ENCODE measurements at regions not wholly inside any gene's neighbourhood (a gene's known extent, or its start where the extent isn't known, plus 50 kb on each side); places are given as distances from the start of the nearest gene placed in this dataset.
"Not testable (repeated sequence)": the region's sequence is repeated elsewhere in the genome, so short reads cannot be mapped to it uniquely, and the experiment has no call there.

DNA sequence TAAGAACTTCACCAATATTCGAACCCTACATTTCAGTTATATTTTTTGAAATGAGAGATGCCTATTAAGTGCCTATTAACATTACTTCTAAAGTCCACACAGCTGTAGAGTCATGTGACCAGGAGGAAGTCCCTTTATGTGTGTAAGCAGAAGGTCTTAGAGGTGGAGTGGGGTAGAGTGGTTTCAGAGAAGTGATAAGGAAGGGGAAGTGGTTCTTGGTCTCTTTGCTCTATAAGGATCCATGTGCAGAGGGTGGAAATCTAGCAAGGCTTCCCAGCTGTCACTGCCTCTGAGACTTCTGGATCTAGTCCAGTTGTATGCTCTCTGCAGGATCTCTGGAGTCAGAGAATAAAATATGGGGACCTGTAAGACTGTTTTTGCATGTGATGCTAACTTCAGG is 673.9 kb downstream of the FLRT2 start:
- no peak for DNase-seq (ENCODE audit: low read depth)

- DNase-seq (ENCODE audit: low read depth), result no peak
Observed at GRCh38 chr14:86196471-86196870, 666.5 kb downstream of the FLRT2 start.

DNA sequence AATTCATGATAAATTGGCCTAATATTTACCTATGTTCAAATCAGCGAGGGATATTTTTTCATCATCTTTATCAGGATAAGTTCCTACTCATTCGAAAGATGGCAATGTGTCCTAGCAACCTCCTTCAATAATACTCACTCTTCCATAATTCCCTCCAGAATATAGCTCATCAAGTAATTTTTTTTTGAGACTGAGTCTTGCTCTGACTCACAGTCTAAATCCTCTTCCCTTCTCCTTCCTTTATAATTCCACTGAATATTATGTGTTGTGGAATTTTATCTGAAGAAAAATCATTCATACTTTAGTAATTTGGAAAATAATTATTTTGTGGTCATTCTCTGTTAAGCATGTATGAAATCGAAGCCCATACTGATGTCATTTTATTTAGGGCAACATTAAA is 663.8 kb downstream of the FLRT2 start:
- DNase-seq (ENCODE audit: low read depth), result no peak

GRCh38 chr14:86179980-86180379 is 650.0 kb downstream of the FLRT2 start:
- DNase-seq (ENCODE audit: low read depth), result no peak

DNA sequence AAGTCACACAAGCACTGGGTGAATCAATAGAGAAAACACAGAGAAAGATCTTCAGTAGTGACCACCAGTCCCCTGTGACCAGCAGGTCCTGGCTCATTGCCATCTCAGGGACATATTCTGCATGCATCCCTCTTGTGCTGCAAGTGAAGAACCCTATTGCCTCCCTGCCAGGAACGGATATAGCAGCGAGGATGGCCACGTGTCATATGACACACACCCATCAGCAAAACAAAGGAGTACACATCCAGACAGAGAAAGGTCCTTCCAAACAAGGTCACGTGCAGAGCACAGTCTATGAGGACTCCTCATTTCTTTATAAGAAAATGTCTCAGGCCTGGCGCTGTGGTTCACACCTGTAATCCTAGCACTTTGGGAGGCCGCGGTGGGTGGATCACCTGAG is 638.4 kb downstream of the FLRT2 start:
- DNase-seq (ENCODE audit: low read depth), result no peak

DNA sequence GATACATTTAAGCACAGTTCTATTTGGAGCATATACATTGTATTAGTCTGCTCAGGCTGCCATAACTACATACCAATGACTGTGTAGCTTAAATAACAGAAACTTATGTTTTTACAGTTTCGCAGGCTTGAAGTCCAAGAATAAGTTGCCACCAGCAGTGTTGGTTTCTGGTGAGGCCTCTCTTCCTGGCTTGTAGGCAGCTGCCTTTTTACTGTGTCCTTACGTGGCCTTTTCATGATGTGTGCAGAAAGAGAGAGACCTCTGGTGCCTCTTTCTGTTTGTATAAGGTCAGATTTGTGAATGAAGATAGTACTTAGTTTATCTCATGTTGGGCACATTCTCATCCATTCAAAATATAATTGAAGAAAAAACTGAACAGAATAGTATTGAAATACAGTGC is 636.6 kb downstream of the FLRT2 start:
- no peak for DNase-seq (ENCODE audit: low read depth)

DNA sequence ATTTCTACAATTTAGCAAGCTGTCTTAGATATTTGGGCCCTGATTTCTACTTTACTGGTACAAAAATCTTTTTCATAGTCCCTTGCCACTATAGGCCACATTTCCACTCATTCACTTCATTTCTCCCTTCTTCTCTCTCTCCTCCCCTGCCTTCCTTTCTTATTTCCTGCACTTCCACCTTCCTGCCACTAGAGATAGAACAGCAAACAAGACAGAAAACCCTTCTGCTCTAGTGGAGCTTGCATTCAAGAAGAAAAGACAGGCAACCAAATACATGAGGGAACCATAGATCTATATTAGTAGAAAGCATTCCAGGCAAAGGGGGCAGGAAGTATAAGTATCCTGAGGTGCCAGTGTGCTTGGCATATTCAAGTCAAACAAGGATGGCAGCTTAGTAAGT is 623.5 kb downstream of the FLRT2 start:
- DNase-seq (ENCODE audit: low read depth), result no peak

GRCh38 chr14:86143248-86143647 is 613.3 kb downstream of the FLRT2 start:
- no peak for DNase-seq (ENCODE audit: low read depth)

DNA sequence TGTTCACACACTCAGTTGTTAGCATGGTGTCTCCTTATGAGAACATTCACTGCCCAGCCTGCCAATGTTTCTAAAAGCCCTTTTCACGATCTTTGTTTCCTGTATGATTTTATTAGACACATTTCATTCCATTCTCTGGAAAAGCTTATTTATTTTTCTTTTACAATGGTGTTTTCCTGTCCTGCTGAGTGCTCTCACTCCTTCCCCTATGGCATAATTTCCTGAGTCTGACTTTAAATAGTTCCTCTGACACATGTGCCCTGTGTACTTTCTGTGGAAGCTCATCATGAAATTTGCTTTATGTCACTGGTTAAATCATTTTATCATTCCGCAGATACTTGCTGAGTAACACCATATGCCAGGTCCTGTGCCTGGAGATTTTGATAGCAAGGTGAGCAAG is 612.0 kb downstream of the FLRT2 start:
- no peak for DNase-seq (ENCODE audit: low read depth)

- no peak for DNase-seq (ENCODE audit: low read depth)
Observed at GRCh38 chr14:86129426-86129825, 599.5 kb downstream of the FLRT2 start.

- DNase-seq (ENCODE audit: low read depth), result no peak
Observed at GRCh38 chr14:86124328-86124727, 594.4 kb downstream of the FLRT2 start.

- no peak for DNase-seq (ENCODE audit: low read depth)
Observed at GRCh38 chr14:86115972-86116371, 586.0 kb downstream of the FLRT2 start.

- DNase-seq (ENCODE audit: low read depth), result not testable (repeated sequence)
Observed at GRCh38 chr14:86110871-86111270, 580.9 kb downstream of the FLRT2 start.

DNA sequence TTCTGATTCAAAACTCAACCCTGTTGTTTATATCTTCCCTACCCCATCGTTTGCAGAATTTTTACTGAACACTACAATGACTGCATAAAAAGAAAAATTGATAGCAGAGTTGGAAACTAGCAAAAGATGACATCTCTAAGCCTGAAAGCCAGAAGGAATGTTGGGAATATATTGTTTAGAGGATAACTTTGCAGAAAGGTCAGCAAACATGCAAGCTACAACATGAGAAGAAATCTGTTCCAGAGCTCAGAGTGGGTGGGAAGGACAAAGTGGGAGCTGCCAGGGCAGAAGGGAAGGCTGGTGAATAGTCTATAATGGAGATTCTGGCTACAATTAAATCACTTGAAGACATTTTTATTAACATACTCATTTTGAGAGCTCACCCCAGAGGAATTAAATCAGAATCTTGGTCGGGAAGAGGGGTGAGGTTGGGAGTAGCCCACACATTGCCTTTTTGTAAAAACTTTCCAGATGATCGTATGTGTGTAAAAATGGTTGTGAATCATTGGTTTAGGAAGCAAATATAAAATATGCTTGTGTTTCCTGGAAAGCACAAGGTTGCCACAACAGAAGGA is 574.8 kb downstream of the FLRT2 start:
- no peak for DNase-seq (ENCODE audit: low read depth)

GRCh38 chr14:86094512-86094911 is 564.6 kb downstream of the FLRT2 start:
- DNase-seq (ENCODE audit: low read depth), result no peak

GRCh38 chr14:86091811-86092210 is 561.9 kb downstream of the FLRT2 start:
- no peak for DNase-seq (ENCODE audit: low read depth)

DNA sequence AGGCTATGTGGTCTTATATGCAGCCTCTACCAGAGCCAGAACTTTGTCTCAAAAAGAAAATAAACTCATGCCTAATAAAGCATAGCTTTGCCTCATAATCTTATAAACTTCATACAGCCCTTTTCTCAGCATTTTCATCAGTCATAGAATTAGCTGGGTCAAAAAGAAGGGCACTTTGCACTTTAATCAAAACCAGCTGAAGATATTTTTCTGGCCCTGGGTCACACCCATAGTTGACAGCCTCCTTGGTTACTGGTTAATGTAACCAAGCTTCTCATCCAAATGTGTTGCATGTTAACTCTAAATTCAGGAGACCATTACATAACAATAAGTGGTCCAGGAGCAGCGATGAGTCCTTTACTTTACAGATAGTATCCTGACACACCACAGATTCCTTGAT is 558.2 kb downstream of the FLRT2 start:
- DNase-seq (ENCODE audit: low read depth), result no peak

GRCh38 chr14:86087377-86087776 is 557.4 kb downstream of the FLRT2 start:
- DNase-seq (ENCODE audit: low read depth), result no peak

DNA sequence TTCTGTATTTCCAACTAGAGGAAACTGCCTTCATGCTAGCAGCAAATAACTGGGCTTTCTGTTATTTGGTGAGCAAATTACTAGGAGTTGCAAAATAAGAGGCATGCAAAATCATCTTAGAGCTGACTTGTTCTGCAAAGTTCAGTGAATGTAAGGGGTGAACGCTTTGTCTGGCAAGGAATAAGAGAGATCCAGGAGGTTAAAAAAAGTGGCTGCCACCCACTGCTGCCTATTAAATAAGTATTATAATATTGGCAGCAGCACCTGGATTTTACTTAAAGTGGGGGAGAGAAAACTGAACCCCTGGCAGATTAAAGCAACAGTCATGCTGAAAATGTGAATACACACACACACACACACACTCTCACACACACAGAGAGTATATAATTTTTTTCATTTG is 557.0 kb downstream of the FLRT2 start:
- DNase-seq (ENCODE audit: low read depth), result no peak

DNA sequence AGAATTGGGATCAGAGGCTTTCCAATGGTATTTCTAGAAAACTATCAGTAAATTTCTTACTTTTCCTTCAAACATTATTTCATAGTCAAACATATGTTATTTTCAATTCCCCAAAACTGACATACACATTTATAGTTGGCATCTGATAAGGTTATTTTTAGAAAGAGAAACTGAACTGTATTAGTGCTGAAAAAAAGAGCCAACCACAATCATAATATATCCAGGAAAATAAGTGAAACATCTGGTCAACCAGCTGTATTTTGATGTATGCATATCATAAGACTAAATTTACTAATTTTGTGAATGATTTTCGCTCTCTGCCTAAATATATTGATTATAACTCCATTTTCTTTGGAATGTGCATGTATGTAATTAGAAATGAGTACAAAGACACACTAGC is 554.2 kb downstream of the FLRT2 start:
- no peak for DNase-seq (ENCODE audit: low read depth)

GRCh38 chr14:86083616-86084015 is 553.7 kb downstream of the FLRT2 start:
- no peak for DNase-seq (ENCODE audit: low read depth)

- no peak for DNase-seq (ENCODE audit: low read depth)
Observed at GRCh38 chr14:86072116-86072894, 542.4 kb downstream of the FLRT2 start.

DNA sequence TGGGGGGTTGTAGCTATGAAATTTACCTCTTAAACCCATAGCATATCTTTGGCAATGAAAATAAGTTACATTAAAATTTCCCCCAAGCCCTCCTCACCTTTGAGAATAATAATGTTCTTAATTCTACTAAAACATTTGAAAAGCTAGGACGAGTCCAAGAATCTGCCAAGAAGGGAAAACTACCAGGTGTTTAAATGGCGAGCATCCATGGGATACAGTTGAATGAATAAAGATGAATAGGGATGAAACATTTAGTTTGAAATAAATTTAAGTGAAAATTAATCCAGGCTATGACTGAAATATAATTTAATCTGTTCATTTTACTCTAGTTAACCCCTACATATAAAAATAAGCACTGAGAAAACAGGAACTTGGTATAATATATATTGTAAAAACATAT is 536.7 kb downstream of the FLRT2 start:
- DNase-seq (ENCODE audit: low read depth), result no peak

DNA sequence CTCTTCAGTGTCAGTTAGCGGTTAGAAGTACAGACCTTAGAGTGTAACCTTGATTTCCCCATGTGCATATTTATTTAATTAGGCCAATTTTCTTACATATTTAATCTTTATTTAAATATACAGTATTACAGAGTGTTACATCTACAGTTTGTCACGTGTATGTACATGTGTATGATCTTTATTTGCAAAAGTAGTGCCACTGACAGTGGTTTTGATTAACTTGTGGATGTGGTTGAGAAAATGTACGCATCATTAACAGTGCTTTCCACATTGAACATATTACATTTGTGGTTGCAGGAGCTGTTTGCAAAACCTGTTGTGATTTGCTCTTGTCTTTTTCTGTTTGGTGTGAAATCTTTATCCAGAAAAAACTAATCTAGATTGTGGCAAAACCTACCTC is 535.5 kb downstream of the FLRT2 start:
- DNase-seq (ENCODE audit: low read depth), result no peak

All from stimulated activated CD8-positive, alpha-beta memory T cell treated with anti-CD3 and anti-CD28 coated beads, Interleukin-12 subunit alpha, Interleukin-12 subunit beta, amount 100 ng/mL, for 1 hour (primary cell).